NT2/D1 (cell line): ENCODE measurements at regions not wholly inside any gene's neighbourhood (a gene's known extent, or its start where the extent isn't known, plus 50 kb on each side); places are given as distances from the start of the nearest gene placed in this dataset.

Experiments used
- SUZ12 ChIP-seq: IDR thresholded peaks from 2 replicates; pipeline ENCODE4 v1.6.1; 2011; ENCODE audit not compliant: insufficient read length, insufficient read depth; ENCODE audit errors: extremely low read depth
- YY1 ChIP-seq: IDR thresholded peaks from 2 replicates; pipeline ENCODE4 v1.6.1; 2011; ENCODE audit not compliant: insufficient read length, insufficient read depth
- ZNF274 ChIP-seq: IDR thresholded peaks from 2 replicates; pipeline ENCODE4 v1.6.1; 2011; ENCODE audit warnings: mild to moderate bottlenecking, low read depth, low read length

DNA sequence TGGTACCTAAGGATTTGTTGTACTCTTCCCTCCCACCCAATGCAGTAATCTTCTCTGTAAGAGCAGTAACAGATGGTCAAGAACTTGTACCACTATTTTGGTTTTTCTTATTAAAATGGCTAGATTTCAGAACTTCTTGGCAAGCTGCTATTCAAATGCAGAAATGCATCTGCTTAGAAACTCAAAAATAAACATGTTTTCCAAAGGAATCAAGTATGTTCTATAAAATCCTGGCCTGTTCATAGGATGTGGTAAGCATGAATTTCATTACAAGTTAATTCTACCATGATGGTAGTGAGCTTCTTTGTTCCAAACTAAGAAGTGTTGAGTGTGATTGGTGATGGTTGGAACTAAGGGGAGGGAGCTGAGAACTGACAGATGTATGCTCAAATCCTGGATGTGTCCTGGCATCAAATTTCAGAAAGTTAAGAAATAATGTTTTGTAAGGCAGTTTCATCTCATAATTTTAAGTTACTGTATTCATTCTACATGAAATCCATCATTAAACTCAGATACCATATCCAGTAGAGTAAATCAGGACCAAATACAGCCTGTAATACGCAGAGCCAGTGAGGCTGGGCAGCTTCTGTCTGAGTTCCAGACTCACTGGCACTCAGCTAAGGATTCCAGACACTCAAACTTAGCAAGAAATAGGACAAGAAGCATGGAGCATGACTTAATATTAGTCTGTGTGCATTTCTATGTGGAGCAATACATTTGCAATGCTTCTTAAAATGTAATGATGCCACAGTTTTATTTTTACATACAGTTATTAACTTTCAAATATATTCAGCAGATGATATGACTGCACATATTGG lies 119.6 kb downstream of the TES start:
- TF ChIP-seq SUZ12: no peak
- no peak for TF ChIP-seq YY1
- TF ChIP-seq ZNF274: no peak
